Activated CD8-positive, alpha-beta memory T cell treated with anti-CD3 and anti-CD28 coated beads, Interleukin-2, amount 10 ng/mL, durations not matched to agents 7 days and 5 days (primary cell): ENCODE measurements at regions not wholly inside any gene's neighbourhood (a gene's known extent, or its start where the extent isn't known, plus 50 kb on each side); places are given as distances from the start of the nearest gene placed in this dataset.
"Not testable (repeated sequence)": the region's sequence is repeated elsewhere in the genome, so short reads cannot be mapped to it uniquely, and the experiment has no call there.

Source experiments
- ATAC-seq: fragments of 150-1000 bp; cut with Tn5 transposase; one replicate; pipeline ENCODE4 v1.10.0; 2021; ENCODE audit warnings: moderate library complexity
- CTCF ChIA-PET: fragments of 350-600 bp; sonication (Branson Sonifier 250); formaldehyde crosslinking; loops from one replicate; lab custom pipeline; 2021; ENCODE audit warnings: antibody characterized with exemption; lab: Charles Lee
- DNase-seq: peaks from one replicate; pipeline ENCODE4 v3.0.0-alpha.2; 2020
- H3K27ac Mint-ChIP-seq: one replicate; pipeline ENCODE4 v1.8.0; 2021; ENCODE audit warnings: mild to moderate bottlenecking, mixed read lengths
- H3K27me3 Mint-ChIP-seq: one replicate; pipeline ENCODE4 v1.8.0; 2021; ENCODE audit warnings: mixed read lengths
- H3K36me3 Mint-ChIP-seq: one replicate; pipeline ENCODE4 v1.8.0; 2021; ENCODE audit warnings: mild to moderate bottlenecking, mixed read lengths
- H3K4me1 Mint-ChIP-seq: one replicate; pipeline ENCODE4 v1.8.0; 2021; ENCODE audit warnings: mixed read lengths
- H3K4me3 Mint-ChIP-seq: one replicate; pipeline ENCODE4 v1.8.0; 2021; ENCODE audit warnings: mild to moderate bottlenecking, moderate library complexity, mixed read lengths
- H3K9me3 Mint-ChIP-seq: one replicate; pipeline ENCODE4 v1.8.0; 2022; ENCODE audit warnings: low read depth, mixed read lengths

- no peaks in the 10 kb centered on the region for H3K36me3 Mint-ChIP-seq
These were observed 262.2 kb downstream of the PARM1 start for GRCh38 chr4:75195111-75195510.

DNA sequence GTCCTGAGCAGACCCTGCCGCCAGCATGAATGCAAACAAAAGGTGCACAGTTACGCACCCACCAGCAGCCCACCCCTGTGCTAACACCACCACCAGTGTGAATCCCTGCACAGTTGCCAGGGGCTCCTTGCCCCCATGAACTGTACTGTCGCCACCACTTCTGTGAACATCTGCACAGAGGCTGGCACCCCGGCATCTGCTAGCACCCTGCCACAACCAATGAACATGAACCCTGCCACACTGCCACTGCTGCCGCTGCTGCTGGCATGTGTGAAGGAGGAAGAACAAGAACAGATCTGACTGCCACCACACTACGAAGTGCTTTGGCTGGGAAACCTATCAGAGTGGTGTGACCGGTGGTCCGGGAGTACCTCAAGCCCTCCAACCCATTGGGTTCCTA is 261.3 kb downstream of the PARM1 start:
- ATAC-seq (no peak), DNase-seq (no peak)
- Mint-ChIP-seq H3K36me3 (no peaks in the 10 kb centered on the region), H3K27ac (no peak overlapping the region), H3K4me3 (no peak overlapping the region), H3K27me3 (no peaks in the 10 kb centered on the region), H3K9me3 (no peaks in the 10 kb centered on the region), H3K4me1 (no peaks in the 10 kb centered on the region)
- CTCF ChIA-PET: interaction anchor here (0.6 kb wide), 1 partner anchor 15 kb away, joined by 4 read pairs; no protein-coding TSS in a partner anchor

More at GRCh38 chr4:75195111-75195510, 262.2 kb downstream of the PARM1 start:
- CTCF ChIA-PET: no interaction called here
- ATAC-seq (no peak), DNase-seq (no peak)
- Mint-ChIP-seq H3K4me3 (no peak overlapping the region), H3K27me3 (no peaks in the 10 kb centered on the region), H3K27ac (no peak overlapping the region), H3K9me3 (no peaks in the 10 kb centered on the region), H3K4me1 (no peaks in the 10 kb centered on the region)

- H3K4me3 Mint-ChIP-seq, H3K9me3 Mint-ChIP-seq, ATAC-seq, H3K27ac Mint-ChIP-seq, CTCF ChIA-PET, H3K27me3 Mint-ChIP-seq, H3K36me3 Mint-ChIP-seq, DNase-seq, H3K4me1 Mint-ChIP-seq: not testable (repeated sequence)
These were observed 259.3 kb downstream of the PARM1 start for GRCh38 chr4:75192182-75192581.

DNA sequence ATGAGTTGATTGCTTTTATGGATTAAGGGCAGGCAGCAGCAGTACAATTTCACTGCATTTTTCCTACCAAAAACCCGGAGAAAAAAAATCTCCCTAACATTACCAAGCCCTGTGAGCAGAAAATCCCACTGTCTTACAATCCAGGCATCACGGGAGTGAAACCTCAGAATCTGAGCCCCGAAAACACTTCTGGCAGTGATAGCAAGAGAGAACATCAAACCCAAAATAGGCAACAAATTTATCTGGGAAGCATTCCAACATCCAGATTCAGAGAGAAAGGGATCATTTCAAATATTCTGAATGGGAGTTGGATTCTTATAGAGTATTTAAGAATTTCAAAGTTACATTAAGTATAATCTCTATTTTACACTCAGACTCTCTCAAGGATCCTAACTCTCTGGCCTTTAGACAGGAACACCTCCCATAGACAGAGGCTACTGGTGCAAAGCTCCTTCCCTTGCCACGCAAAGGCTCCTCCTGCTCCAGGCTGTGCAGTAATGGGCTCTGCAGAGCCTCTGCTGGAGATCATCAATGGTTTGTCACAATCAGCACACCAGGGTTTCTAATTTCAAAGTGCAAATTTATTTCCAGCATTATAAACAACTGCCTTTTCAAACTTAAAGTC is 256.9 kb downstream of the PARM1 start:
- Mint-ChIP-seq H3K9me3 (no peaks in the 10 kb centered on the region), H3K27ac (no peak overlapping the region), H3K4me3 (no peak overlapping the region), H3K27me3 (no peaks in the 10 kb centered on the region), H3K36me3 (no peaks in the 10 kb centered on the region), H3K4me1 (no peaks in the 10 kb centered on the region)
- CTCF ChIA-PET: no interaction called here
- no peak for DNase-seq
- ATAC-seq: no peak

GRCh38 chr4:75180790-75181776 is 248.2 kb downstream of the PARM1 start:
- Mint-ChIP-seq H3K36me3 (no peaks in the 10 kb centered on the region), H3K9me3 (peaks cover 5% of the 10 kb centered on the region), H3K4me3 (no peak overlapping the region), H3K27ac (no peak overlapping the region), H3K27me3 (peaks cover 6% of the 10 kb centered on the region), H3K4me1 (peaks cover 3% of the 10 kb centered on the region)
- DNase-seq (no peak), ATAC-seq (no peak)
- CTCF ChIA-PET: no interaction called here

GRCh38 chr4:75180217-75180616 is 247.3 kb downstream of the PARM1 start:
- ATAC-seq (no peak), DNase-seq (no peak)
- CTCF ChIA-PET: no interaction called here
- peaks cover 5% of the 10 kb centered on the region for H3K9me3 Mint-ChIP-seq
- H3K27ac Mint-ChIP-seq: no peak overlapping the region
- no peaks in the 10 kb centered on the region for H3K36me3 Mint-ChIP-seq
- H3K27me3 Mint-ChIP-seq: peaks cover 6% of the 10 kb centered on the region
- peaks cover 3% of the 10 kb centered on the region for H3K4me1 Mint-ChIP-seq
- no peak overlapping the region for H3K4me3 Mint-ChIP-seq

GRCh38 chr4:75179510-75179909 is 246.6 kb downstream of the PARM1 start:
- Mint-ChIP-seq H3K27ac (no peak overlapping the region), H3K36me3 (no peaks in the 10 kb centered on the region), H3K4me1 (peaks cover 3% of the 10 kb centered on the region), H3K27me3 (peaks cover 6% of the 10 kb centered on the region), H3K4me3 (no peak overlapping the region), H3K9me3 (peaks cover 5% of the 10 kb centered on the region)
- DNase-seq (no peak), ATAC-seq (no peak)
- CTCF ChIA-PET: no interaction called here

GRCh38 chr4:75172551-75172950 is 239.6 kb downstream of the PARM1 start:
- DNase-seq (peak; percentile 62), ATAC-seq (peak; percentile 51)
- CTCF ChIA-PET: no interaction called here
- Mint-ChIP-seq H3K36me3 (no peaks in the 10 kb centered on the region), H3K4me3 (no peak overlapping the region), H3K27me3 (no peaks in the 10 kb centered on the region), H3K4me1 (peaks cover 13% of the 10 kb centered on the region), H3K9me3 (no peaks in the 10 kb centered on the region), H3K27ac (no peak overlapping the region)

GRCh38 chr4:75169427-75169826 is 236.5 kb downstream of the PARM1 start:
- Mint-ChIP-seq H3K36me3 (no peaks in the 10 kb centered on the region), H3K4me1 (peaks cover 13% of the 10 kb centered on the region), H3K27me3 (no peaks in the 10 kb centered on the region), H3K27ac (no peak overlapping the region), H3K9me3 (peaks cover 3% of the 10 kb centered on the region), H3K4me3 (no peak overlapping the region)
- DNase-seq: no peak
- ATAC-seq: no peak
- CTCF ChIA-PET: no interaction called here

DNA sequence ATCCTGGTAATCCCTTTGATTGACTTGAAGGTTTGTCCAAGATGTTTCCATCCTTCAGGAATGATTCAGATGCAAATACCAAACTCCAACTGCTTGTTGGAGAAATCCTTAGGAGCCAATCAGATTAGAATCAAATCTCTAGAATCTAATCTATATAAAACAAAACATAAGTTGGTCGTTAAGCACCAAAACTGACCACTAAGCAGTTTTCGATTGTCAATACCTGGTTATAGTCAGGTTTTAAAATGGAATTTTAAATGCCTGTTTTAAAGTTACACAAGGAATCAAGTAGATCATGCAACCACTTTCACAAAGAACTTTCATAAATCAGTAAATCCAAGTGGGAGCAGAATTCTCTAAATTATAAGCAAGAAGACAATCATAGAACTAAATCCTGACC is 236.1 kb downstream of the PARM1 start:
- H3K4me3 Mint-ChIP-seq: no peak overlapping the region
- peaks cover 3% of the 10 kb centered on the region for H3K9me3 Mint-ChIP-seq
- H3K27me3 Mint-ChIP-seq: no peaks in the 10 kb centered on the region
- CTCF ChIA-PET: no interaction called here
- ATAC-seq: no peak
- H3K36me3 Mint-ChIP-seq: no peaks in the 10 kb centered on the region
- no peak overlapping the region for H3K27ac Mint-ChIP-seq
- no peak for DNase-seq
- peaks cover 13% of the 10 kb centered on the region for H3K4me1 Mint-ChIP-seq

- Mint-ChIP-seq H3K27ac (no peak overlapping the region), H3K9me3 (peaks cover 3% of the 10 kb centered on the region), H3K4me1 (peaks cover 13% of the 10 kb centered on the region), H3K36me3 (no peaks in the 10 kb centered on the region), H3K27me3 (no peaks in the 10 kb centered on the region), H3K4me3 (no peak overlapping the region)
- no peak for ATAC-seq
- DNase-seq: no peak
- CTCF ChIA-PET: no interaction called here
These were observed 235.6 kb downstream of the PARM1 start for GRCh38 chr4:75168548-75168947.

GRCh38 chr4:75165100-75165499 is 232.2 kb downstream of the PARM1 start:
- H3K9me3 Mint-ChIP-seq, H3K4me1 Mint-ChIP-seq, H3K4me3 Mint-ChIP-seq, H3K27ac Mint-ChIP-seq, H3K36me3 Mint-ChIP-seq, H3K27me3 Mint-ChIP-seq, ATAC-seq, DNase-seq, CTCF ChIA-PET: not testable (repeated sequence)

DNA sequence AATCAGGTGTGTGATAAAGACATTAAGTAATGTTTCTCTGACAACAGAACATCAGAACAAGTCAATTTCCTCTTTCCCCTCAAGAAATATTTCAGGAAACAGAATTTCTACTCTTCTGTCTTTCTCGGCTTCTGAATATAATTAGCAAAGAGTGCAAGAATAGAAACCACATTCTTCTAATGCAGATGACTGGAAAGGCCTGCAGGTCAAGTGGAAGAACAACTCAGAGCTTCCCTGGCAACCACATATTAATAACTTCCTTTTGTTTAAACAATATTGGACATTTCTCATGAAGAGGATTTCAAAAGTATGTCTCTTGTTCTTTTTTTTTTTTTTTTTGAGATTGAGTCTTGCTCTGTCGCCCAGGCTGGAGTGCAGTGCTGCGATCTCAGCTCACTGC is 225.5 kb downstream of the PARM1 start:
- no peaks in the 10 kb centered on the region for H3K4me1 Mint-ChIP-seq
- H3K4me3 Mint-ChIP-seq: no peak overlapping the region
- no peaks in the 10 kb centered on the region for H3K36me3 Mint-ChIP-seq
- peaks cover 10% of the 10 kb centered on the region for H3K9me3 Mint-ChIP-seq
- CTCF ChIA-PET: no interaction called here
- ATAC-seq (no peak), DNase-seq (no peak)
- H3K27ac Mint-ChIP-seq: no peak overlapping the region
- no peaks in the 10 kb centered on the region for H3K27me3 Mint-ChIP-seq

GRCh38 chr4:75154994-75155393 is 222.1 kb downstream of the PARM1 start:
- no peak for ATAC-seq
- H3K4me3 Mint-ChIP-seq: no peak overlapping the region
- H3K27me3 Mint-ChIP-seq: no peaks in the 10 kb centered on the region
- no peaks in the 10 kb centered on the region for H3K36me3 Mint-ChIP-seq
- CTCF ChIA-PET: no interaction called here
- peaks cover 10% of the 10 kb centered on the region for H3K9me3 Mint-ChIP-seq
- no peaks in the 10 kb centered on the region for H3K4me1 Mint-ChIP-seq
- no peak overlapping the region for H3K27ac Mint-ChIP-seq
- no peak for DNase-seq
